M059J (cell line): ENCODE measurements at regions not wholly inside any gene's neighbourhood (a gene's known extent, or its start where the extent isn't known, plus 50 kb on each side); places are given as distances from the start of the nearest gene placed in this dataset.
"Not testable (repeated sequence)": the region's sequence is repeated elsewhere in the genome, so short reads cannot be mapped to it uniquely, and the experiment has no call there.

Experiments used
- DNase-seq: peaks from one replicate; pipeline ENCODE4 v3.0.0-alpha.2; 2012; ENCODE audit warnings: low read depth

DNA sequence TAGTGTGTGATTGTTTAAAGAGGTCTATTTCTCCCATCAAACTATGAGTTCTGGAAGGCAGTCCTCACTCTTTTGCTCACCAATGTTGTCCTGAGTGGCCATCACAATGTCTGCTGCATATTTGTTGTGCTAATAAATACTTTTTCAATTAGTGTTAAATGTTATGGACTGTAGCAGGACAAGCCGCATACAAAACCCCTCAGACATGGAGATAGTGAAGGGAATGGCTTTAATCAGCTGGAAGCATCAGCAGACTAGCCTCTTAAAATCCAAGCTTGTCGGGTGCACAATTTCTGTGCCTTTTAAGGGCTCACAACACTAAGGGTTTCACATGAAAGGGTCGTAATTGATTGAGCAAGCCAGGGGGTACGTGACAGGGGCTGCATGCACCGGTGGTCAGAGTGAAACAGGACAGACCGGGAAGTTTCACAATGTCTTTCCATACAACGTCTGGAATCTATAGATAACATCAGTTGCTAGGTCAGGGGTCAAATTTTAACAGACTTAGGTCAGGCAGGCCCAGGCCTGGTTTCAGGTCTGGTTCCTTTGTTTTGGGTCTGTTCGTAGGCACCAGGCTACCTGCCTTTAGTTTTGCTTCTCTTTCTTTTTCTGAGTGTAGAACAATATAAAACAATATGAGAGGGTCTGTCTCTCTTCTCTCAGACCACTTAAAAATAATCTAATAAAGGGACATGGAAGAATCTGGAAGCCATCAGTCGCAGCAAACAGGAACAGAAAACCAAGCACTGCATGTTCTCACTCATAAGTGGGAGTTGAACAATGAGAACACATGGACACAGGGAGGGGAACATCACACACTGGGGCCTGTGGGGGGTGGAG, 327.6 kb upstream of the HTR1E start:
- no peak for DNase-seq

DNA sequence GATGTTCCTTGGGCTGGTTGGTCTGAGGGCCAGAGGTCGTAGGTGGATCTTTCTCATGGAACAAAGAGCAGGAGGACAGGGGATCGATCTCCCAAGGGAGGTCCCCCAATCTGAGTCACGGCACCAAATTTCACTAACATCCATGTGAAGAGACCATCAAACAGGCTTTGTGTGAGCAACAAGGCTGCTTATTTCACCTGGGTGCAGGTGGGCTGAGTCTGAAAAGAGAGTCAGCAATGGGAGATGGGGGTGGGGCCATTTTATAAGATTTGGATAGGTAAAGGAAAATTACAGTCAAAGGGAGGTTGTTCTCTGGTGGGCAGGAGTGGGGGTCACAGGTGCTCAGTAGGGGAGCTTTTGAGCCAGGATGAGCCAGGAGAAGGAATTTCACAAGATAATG, 334.0 kb upstream of the HTR1E start:
- DNase-seq: not testable (repeated sequence)

DNA sequence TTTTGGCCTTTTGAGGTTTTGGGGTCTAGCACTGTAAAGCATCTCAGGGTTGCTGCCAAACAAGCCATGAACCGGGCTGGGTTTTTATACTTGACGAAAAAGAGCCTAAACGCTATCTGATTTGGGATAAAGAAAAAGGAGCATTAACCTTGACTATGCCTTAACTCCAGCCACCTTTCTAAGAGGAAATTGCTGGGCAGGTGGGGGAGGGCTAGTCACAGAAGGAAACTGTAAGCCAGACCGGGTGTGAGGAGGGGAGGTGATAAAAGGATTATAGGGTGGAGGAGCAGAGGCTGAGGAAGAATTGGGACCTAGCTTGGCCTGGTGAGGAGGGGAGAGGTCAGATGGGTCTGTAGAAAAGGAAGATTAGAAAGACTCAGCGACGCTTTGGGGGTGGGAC, 335.2 kb upstream of the HTR1E start:
- not testable (repeated sequence) for DNase-seq

DNA sequence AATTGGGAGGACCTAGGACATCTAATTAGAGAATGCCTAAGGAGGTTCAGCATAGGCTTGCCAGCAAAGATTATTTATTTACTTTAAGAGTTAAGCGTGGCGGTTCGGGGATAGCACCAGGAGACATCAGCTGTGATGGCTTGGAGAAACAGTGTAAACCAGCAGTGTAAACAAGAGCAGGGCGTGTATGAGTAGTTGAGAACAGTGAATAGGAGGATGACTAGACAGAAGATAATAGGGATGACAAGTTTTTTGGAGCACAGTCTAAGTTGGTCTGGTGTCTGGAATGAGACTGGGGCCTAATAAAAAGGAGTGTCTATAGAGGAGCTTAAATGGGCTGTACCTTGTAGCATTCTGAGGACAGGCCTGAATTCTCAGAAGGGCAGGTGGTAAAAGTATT, 338.4 kb upstream of the HTR1E start:
- DNase-seq: not testable (repeated sequence)

DNA sequence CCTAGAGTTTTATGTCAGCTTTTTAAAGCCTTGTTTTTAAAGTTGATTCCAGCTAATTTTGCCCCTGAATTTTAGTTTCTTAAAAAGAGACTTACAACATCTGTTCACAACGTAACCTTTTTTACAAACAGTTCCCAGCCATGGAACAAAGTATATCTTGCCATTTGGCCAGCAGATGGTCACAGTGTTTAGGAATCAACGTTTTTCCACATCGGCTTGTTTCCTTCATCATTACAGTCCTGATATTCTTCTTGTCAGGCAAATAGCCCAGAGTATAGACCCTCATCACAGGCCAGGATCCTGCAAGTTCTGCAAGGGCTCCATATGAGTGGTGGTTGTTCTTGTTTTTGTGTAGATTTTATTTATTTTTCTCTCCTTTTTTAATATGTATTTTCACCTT, 341.7 kb upstream of the HTR1E start:
- no peak for DNase-seq

DNA sequence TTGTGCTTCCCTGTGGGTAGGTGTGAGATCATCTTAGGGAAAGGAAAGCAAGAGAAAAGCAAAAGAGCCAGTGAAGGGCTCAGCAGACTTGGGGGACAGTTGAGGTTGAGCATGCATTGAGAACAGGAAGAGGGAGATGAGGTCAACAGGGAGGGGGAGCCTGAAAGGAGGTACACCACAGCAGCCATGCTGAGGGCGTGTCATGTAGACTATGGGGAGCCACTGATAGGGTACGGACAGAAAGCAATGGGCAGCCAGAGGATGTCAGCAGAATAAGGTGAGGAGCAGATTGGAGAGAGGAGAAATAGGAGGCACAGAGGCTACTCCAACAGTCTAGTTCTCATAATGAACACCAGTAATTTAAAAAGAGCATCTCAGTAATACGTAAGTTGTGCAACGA, 351.1 kb upstream of the HTR1E start:
- DNase-seq: no peak

DNA sequence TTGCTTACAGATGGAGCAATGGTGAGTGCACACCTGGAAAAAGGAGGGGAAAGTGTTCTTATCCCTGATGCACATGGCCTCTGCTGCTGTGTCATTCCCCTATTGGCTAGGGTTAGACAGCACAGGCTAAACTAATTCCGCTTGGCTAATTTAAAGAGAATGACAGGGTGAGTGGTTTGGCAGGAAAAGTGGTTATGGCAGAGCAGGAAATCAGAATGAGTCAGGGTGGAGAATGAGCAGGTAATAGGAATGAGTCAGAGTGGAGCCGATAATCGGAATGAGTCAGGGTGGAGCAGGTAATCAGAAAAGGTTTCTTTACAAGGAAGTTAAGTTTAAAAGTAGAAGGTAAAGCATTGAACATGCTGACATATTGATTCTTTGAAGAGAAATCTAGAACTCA, 355.5 kb upstream of the HTR1E start:
- DNase-seq: peak; percentile 0

DNA sequence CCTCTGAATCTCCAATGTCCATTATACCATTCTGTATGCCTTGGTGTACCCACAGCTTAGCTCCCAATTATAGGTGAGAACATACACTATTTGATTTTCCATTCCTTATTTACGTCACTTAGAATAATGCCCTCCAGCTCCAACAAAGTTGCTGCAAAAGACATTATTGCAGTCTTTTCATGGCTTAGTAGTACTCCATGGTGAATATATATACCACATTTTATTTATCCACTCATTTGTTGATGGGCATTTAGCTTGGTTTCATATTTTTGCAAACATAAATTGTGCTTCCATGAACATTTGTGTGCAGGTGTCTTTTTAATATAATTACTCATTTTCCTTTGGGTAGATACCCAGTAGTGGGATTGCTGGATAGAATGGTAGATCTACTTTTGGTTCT, 374.1 kb upstream of the HTR1E start:
- no peak for DNase-seq

DNA sequence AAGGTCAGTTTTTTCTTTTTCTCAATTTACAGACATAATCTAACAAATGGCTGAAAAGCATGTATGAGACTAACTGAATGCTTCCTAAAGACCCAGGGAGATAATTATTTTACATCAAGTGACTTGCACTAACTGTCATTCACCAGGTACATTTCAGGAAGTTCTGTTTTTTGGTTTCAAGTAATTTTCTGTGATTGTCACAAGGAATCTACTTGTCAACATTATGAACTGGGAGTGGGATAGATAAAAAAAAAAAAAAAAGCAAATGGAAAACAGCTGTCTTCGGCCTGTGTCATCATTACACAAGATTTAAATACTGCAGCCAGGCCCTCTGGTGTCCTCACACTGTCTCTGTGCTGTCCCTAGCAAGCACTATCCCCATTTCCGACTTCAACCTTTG, 379.0 kb upstream of the HTR1E start:
- no peak for DNase-seq

DNA sequence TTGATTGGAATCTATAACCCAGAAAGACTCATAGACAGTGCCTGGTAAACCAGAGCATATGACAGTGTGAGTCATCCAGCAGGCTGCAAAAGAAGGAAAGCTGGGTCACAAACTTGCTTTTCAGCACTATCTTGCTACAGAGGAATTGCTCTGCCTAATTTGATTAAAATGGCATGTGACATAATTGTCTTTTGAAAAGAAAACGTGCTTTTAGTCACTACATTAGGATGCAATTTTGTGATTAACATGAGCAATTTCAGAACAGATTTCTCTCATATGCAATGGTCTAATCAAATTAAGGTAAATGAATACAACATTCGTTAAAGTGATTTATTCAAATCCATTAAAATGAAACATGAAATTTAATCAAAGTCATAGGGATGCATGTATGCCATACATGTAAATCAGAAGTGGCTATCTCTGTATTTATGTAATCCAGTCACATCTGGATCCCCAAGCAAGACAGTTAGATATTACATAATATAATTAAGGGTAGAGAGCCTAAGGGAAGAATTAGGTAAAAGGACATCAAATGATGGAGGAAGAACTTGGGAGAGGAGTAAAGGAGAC, 400.0 kb upstream of the HTR1E start:
- no peak for DNase-seq

DNA sequence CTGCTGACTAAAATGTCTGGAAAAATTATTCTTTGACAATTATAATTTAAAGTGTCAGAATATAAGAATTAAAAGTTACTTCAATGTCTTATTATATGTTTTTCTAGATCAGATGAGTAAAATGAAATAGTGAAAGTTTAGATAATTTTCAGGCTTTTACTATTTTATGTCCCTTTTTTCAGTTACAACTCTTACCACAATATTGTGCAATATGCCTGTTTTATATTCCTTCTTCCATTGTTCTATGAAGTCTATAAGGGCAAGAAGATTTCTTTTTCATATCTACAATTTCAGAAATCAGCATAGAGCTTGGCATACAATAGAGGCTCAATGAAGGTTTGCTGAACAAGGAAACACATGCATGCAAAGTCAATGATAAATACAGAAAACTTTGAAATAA, 401.2 kb upstream of the HTR1E start:
- no peak for DNase-seq

DNA sequence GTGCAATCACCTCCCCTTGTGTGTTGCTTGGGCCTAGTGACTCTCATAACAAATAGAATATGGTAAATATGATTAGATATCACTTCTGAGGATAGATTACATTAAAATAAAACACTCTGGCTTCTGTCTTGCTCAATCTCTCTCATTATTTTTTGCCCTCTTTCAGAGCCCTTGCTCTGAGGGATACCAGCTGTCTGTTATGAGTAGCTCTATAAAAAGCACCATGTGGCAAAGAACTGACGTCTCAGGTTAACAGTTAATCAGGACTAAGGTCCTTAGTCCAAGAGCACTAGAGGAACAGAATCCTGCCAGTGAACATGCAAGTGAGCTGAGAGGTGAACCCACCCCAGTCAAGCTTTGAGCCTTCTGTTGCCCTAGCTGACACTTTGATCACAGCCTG, 402.2 kb upstream of the HTR1E start:
- no peak for DNase-seq

DNA sequence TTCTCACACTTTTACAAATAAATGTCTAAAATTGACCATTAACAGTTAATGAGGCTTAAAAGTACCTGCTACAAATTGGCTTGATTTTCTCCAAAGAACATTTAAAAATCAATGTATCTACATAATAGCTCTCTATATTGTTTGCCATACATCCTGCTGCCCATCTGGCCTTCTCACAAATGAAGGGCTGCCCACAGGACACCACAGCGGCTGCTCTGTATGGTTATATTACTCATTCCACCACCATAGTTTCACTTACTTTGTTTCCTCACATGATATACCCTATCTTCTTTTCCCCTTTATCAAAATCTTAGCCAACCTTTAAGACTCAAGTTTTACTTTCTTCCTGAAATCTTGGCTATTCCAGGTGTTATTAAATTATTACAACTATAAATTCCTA, 407.7 kb upstream of the HTR1E start:
- no peak for DNase-seq

DNA sequence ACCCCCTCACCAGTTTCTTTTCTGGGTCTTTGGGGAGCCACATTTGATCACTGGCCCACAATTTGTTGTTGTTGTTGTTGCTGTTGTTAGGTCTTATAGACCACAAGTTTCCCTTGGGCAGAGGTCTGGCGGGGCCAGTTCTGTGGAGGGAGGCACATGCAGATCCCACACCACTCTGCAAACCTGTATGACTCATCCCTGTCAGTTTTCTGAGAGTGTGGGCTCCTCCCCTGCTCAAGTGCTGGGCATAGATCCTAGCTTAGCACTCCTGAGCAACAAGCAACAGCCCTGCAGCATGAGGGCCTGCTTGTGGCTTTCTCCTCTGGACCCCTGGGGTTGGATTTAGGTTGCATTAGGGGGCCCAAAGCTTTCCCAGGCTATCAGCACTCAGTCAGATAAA, 411.1 kb upstream of the HTR1E start:
- no peak for DNase-seq

DNA sequence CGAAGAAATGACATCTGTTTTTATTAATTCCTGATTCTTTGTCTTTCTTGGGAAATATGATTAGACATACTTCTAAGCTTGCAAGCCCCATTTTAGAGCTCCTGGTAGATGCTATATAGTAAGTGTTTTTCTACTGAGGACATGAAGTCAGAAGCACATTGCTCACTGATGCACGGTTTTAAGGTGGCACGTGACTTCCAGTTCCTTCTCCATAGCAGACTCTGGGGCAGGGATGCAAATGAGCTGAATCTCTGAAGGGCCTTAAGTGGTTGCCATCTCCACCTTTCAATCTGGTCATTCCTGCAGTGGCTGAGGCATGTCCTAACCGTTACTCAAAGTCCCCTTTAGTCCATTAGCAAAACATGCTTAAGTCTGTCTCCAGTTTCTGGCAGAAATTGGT, 421.2 kb upstream of the HTR1E start:
- DNase-seq: no peak

DNA sequence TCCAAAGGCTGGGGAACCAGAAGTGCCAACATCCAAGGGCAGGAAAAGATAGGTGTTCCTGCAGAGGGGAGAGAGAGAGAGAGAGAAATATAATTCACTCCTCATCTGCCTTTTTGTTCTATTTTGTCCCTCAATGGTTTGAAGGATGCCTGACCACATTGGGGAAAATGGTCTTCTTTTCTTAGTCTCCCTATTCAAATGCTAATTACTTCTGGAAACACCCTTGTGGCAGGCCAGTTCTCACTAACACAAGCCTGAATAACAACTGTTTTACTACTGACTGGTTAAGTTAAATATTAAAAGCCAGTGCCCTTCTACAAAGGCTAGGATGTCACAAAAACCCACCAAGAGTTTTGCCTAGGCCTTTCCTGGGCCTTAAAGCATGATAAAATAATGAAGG, 425.4 kb upstream of the HTR1E start:
- DNase-seq: no peak

DNA sequence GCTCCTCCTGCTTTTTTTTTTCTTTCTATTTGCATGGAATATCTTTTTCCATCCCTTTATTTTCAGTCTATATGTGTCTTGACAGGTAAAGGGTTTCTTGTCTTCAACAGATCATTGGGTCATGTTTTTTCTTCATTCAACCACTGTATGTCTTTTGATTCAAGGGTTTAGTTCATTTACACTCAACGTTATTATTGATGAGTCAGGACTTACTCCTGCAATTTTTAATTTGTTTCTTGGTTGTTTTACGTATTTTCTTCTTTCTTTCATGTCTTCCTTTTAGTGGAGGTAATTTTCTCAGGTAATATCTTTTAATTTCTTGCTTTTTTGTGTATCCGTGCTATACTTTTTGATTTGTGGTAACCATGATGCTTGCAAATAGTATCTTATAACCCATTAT, 429.1 kb upstream of the HTR1E start:
- no peak for DNase-seq

DNA sequence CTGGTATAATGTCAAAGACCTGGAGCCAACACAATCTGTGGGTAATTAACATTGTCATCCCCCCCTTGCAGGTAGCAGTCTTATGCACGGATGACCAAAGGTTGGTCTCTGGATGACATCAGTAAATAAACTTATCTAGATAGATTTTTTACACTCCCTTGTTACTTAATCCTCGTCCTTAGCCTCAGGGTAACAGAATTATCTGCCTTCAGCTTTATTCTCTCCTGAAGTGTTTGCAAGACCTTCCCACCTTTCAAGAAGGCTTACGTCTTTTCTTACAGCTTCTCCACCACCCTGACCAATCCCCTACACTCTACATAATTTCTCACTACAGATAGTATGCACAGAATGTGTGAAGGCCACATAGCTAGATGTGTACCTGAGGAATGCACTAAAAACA, 434.8 kb upstream of the HTR1E start:
- DNase-seq: no peak

DNA sequence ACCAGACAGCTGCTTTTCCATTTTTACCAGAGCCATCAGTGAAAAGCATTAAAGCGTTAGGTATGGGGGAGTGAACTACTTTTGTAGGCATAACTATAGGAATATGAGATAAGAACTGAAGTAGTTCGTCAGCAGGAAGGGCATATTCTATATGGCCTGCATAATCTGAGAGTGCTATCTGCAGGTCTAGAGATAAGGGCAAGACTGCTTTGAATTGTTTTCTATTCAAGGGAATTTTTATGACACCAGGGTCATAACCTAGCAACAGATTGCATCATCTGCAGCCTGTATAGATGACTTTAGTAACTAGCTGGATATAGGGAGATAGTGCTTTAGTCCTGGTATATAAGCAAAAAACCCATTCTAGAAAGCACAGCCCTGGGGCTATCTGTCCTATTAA, 437.3 kb upstream of the HTR1E start:
- DNase-seq: no peak

DNA sequence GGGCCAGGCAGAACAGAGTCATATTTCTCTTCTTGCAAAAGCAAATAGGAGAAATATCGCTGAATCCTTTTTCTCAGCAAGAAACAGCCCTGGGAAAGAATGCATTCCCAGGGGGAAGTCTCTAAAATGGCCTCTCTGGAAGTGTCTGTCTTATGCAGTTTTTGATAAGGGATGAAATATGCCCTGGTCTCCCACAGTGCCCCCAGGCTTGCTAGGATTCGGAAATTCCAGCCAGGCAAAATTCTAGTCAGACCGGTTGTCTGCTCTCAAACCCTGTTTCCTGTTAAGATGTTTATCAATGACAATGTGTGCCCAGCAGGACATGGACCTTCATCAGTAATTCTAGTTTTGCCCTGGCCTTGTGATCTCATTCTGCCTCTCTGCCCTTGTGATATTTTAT, 448.3 kb upstream of the HTR1E start:
- DNase-seq: not testable (repeated sequence)

DNA sequence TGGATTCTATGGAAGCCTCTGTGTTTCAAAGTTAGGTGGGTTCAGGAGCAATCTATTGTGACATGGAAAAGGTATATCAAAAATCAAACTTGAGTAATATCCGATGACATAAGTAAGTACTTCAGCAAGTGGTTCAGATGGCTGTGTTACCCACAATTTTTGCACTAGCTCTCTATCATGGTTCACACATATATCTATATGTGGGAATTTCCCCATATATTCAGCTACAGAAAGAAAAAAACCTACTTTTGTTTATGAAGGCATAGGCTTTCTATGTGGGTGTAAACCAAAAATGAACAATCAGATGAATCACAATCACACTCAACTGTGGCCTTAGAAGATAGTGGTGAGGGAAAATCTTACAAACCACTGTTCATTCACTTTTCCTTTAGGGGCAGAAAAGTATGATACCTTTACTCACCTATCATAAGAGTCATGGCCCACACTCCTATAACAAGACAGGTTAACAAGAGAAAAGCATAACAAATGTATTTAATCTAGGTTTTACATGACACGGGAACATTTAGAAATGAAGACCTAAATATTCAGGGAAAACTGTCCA, 449.6 kb upstream of the HTR1E start:
- DNase-seq: no peak

DNA sequence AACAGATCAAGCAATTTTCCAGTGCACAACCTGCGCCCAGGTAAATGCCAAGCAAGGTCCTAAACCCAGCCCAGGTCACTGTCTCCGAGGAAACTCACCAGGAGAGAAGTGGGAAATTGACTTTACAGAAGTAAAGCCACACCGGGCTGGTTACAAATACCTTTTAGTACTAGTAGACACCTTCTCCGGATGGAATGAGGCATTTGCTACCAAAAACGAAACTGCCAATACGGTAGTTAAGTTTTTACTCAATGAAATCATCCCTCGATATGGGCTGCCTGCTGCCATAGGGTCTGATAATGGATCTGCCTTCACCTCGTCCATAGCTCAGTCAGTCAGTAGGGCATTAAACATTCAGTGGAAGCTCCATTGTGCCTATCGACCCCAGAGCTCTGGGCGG, 459.0 kb upstream of the HTR1E start:
- not testable (repeated sequence) for DNase-seq

DNA sequence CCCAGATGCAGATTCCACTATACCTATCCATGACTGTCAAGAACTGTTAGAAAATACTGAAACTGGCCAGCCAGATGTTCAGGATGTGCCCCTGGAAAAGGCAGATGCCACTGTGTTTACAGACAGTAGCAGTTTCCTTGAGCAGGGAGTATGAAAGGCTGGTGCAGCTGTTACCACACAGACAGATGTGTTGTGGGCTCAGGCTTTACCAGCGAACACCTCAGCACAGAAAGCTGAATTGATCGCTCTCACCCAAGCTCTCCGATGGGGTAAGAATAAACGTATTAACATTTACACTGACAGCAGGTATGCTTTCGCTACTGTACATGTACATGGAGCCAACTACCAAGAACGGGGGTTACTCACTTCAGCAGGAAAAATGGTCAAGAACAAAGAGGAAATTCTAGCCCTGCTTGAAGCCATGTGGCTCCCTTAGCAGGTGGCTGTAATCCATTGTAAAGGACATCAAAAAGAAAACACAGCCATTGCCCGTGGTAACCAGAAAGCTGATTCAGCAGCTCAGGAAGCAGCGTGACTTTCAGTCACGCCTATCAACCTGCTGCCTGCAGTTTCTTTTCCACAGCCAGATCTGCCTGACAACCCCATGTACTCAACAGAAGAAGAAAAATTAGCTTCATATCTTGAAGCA, 459.7 kb upstream of the HTR1E start:
- DNase-seq: no peak
